Skeletal muscle tissue (tissue), 3 donors: ENCODE measurements at regions not wholly inside any gene's neighbourhood (a gene's known extent, or its start where the extent isn't known, plus 50 kb on each side); places are given as distances from the start of the nearest gene placed in this dataset.

Experiments used
- H3K27ac ChIP-seq: one replicate; pipeline ENCODE4 v1.7.0; 2013; ENCODE audit warnings: mild to moderate bottlenecking, low read depth, low read length, inconsistent platforms
- H3K27me3 ChIP-seq, 3 donors: one replicate each; pipeline ENCODE4 v1.7.0; 2013; ENCODE audit warnings: low read length in 3 of 3; ENCODE audit not compliant: control insufficient read depth in 3 of 3, insufficient read depth in 3 of 3
- H3K36me3 ChIP-seq, 3 donors: one replicate each; pipeline ENCODE4 v1.7.0; 2013; ENCODE audit warnings: low read length in 3 of 3; ENCODE audit not compliant: control insufficient read depth in 3 of 3, insufficient read depth in 3 of 3
- H3K4me1 ChIP-seq, 3 donors: one replicate each; pipeline ENCODE4 v1.7.0; 2013; ENCODE audit warnings: low read length in 3 of 3, mild to moderate bottlenecking in 3 of 3; ENCODE audit not compliant: control insufficient read depth in 3 of 3, insufficient read depth in 3 of 3
- H3K4me3 ChIP-seq, 3 donors: one replicate each; pipeline ENCODE4 v1.7.0; 2013; ENCODE audit warnings: low read length in 3 of 3
- H3K9ac ChIP-seq, 3 donors: one replicate each; pipeline ENCODE4 v1.7.0; 2013; ENCODE audit warnings: low read length in 3 of 3, mild to moderate bottlenecking in 3 of 3, moderate library complexity in 2 of 3, low read depth in 1 of 3
- H3K9me3 ChIP-seq, 3 donors: one replicate each; pipeline ENCODE4 v1.7.0; 2013; ENCODE audit warnings: low read length in 3 of 3; ENCODE audit not compliant: control insufficient read depth in 3 of 3
- donor health status: Osteomylitis.

DNA sequence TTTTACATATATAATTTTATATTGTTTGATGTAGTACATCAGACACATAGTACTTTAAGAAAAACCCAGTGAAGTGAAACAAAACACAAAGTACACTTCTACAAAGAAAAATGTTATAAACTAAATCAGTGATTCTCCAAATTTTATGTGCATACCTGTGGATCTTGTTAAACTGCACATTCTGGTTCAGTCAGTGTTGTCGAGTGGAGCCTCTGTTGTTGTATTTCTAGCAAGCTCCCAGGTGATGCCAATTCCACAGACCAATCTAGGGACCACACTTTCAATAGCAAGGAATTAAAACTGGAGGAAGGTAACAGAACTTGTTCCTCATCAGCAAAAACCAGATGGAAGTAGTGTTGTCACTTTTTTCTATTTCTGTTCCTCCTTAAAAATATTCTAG is 183.8 kb upstream of the CD180 start:
- H3K4me1 ChIP-seq = no peaks in the 10 kb centered on the region
- H3K27me3 ChIP-seq = no peaks in the 10 kb centered on the region
- no peak overlapping the region for H3K27ac ChIP-seq
- H3K9me3 ChIP-seq = no peaks in the 10 kb centered on the region
- H3K9ac ChIP-seq = no peak overlapping the region
- no peaks in the 10 kb centered on the region for H3K36me3 ChIP-seq
- no peak overlapping the region for H3K4me3 ChIP-seq

DNA sequence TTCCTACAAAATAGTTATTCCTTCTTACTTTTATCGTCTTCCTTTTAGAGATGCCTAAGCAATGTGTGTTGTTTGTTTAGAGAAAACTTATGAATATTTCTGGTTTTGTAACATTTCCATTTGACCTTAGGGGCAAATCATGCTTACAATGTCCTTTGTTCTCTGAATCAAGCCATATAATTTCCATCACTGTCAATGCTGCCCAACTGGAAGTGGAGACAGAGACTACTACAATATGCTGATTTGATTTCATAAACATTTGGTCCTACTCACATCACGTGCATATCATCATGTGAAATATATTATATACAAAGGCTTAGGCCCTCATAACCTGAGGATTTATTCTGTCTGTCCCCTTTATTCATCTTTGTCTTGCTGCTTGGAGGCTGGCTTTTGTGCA is 183.2 kb upstream of the CD180 start:
- Histone ChIP-seq H3K4me3 (no peak overlapping the region), H3K4me1 (no peaks in the 10 kb centered on the region), H3K36me3 (no peaks in the 10 kb centered on the region), H3K9me3 (no peaks in the 10 kb centered on the region), H3K9ac (no peak overlapping the region), H3K27ac (no peak overlapping the region), H3K27me3 (no peaks in the 10 kb centered on the region)

DNA sequence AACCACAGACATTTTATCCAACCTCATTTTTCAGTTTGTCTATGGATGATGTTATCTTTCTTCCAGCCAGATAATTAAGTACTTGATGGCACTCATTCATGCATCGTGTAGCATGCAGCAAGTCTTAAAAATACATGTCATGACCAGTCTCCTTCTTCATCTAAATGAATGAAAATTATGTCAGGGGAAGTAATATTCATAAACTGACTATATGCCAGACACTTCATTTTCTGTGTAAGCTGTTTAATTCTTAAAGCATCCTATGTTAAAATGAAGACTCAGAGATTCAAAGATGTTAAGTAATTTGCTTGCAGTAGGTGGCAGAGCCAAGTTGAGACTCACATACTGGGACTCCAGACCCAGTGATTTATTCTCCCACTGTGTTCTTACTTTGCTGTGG is 181.7 kb upstream of the CD180 start:
- H3K27ac ChIP-seq = no peak overlapping the region
- no peak overlapping the region for H3K9ac ChIP-seq
- H3K4me3 ChIP-seq = no peak overlapping the region
- no peaks in the 10 kb centered on the region for H3K9me3 ChIP-seq
- no peaks in the 10 kb centered on the region for H3K4me1 ChIP-seq
- no peaks in the 10 kb centered on the region for H3K27me3 ChIP-seq
- no peaks in the 10 kb centered on the region for H3K36me3 ChIP-seq

DNA sequence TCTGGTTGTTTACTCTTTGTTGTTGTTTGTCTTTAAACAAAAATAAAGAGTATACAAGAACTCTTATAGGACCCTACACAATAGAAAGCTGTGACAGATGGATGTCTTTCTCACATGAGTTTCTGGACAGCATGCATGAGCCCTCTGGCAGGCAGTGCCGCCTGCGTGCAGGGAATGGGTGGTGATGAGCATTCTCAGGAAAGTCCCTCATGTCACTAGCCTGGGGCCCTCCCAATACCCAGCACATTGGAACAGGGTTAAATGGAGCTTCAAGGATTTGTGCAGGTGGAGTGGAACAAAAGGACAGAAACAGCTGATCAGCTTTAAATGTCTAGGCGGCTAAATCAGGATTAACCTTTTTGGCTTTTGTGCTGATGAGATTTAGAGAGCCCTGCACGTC is 181.0 kb upstream of the CD180 start:
- no peaks in the 10 kb centered on the region for H3K36me3 ChIP-seq
- H3K9me3 ChIP-seq = no peaks in the 10 kb centered on the region
- H3K27me3 ChIP-seq = no peaks in the 10 kb centered on the region
- no peak overlapping the region for H3K4me3 ChIP-seq
- H3K9ac ChIP-seq = no peak overlapping the region
- H3K27ac ChIP-seq = no peak overlapping the region
- H3K4me1 ChIP-seq = no peaks in the 10 kb centered on the region

DNA sequence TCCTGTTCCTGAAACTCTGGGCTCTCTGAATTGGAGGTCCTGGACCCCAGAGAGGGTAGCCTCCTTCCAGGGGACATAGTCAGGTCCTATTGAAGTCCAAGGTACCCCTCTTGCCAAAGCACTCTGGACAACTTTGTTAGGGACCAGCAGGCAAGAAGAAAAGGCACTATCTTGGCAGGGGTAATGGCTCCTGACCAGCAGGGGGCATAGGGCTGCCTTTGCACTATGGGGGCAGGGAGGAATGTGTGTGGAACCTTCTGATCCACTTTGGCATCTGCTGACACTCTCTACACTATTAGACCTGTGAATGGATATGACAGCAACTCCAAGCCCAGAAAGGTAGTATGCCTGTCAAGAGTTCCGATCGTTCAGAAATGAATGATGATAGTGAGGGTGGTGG is 179.0 kb upstream of the CD180 start:
- Histone ChIP-seq H3K9me3 (no peaks in the 10 kb centered on the region), H3K4me3 (no peak overlapping the region), H3K9ac (no peak overlapping the region), H3K27ac (no peak overlapping the region), H3K4me1 (no peaks in the 10 kb centered on the region), H3K27me3 (no peaks in the 10 kb centered on the region), H3K36me3 (no peaks in the 10 kb centered on the region)

DNA sequence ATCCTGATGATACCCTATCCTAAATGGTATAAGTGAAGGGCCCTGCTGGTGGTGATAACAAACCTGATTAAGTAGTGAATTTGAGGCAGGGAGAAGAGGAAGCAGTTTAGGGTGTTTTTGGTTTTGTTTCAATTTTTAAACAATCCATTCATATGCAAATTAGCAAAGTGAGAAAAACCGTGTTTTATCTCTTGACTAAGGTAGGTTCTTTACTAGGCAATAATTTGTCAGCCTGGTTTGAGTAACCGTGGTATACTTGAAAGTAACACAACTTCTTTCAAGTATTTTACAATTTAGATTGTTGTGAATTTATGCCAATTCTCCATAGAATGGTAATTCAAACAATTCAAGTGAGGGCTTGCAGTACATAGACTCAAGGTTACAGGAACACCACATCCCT is 177.8 kb upstream of the CD180 start:
- Histone ChIP-seq H3K4me3 (no peak overlapping the region), H3K9me3 (no peaks in the 10 kb centered on the region), H3K4me1 (no peaks in the 10 kb centered on the region)

DNA sequence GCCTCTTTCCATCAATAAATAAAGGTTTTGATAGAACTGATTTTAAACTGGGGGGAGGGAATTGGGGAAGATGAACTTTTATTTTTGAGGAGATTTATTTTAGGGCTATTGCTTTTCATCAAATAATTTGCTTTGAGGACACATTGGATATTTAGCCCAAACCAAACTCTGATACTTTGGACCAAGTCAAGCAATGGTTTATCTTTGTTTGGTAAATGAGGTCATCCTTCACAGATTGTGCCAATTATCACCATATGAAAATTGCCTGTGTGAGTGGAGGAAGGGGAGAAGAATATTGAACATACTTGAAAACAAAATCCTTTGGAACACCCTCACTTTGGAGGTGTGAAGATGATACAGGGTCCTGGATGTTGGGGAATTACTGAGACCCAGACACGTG is 176.9 kb upstream of the CD180 start:
- H3K9ac ChIP-seq = no peak overlapping the region
- H3K36me3 ChIP-seq = no peaks in the 10 kb centered on the region
- H3K27me3 ChIP-seq = no peaks in the 10 kb centered on the region
- no peaks in the 10 kb centered on the region for H3K4me1 ChIP-seq
- H3K9me3 ChIP-seq = no peaks in the 10 kb centered on the region
- H3K27ac ChIP-seq = no peak overlapping the region
- no peak overlapping the region for H3K4me3 ChIP-seq

More for the DNA sequence above, 177.8 kb upstream of the CD180 start:
- Histone ChIP-seq H3K27ac (no peak overlapping the region), H3K27me3 (no peaks in the 10 kb centered on the region), H3K9ac (no peak overlapping the region), H3K36me3 (no peaks in the 10 kb centered on the region)

DNA sequence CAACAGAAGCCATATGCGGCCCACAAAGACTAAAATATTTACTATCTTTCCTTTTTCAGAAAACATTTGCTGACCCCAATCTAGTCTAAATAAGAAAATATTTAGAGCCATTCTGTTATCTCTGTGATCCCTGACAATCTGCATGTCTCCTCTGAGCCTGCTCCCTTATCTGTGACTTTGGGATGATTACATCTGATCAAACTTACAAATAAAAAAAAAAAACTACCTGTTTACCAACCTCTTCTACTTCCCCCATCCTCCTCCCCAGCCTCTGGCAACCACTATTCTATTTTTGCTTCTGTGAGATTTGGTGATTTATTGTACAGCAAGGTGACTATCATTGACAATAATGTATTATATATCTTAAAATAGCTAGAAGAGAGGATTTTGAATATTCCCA is 176.3 kb upstream of the CD180 start:
- Histone ChIP-seq H3K9ac (no peak overlapping the region), H3K9me3 (no peaks in the 10 kb centered on the region), H3K4me3 (no peak overlapping the region), H3K27me3 (no peaks in the 10 kb centered on the region), H3K36me3 (no peaks in the 10 kb centered on the region), H3K4me1 (no peaks in the 10 kb centered on the region), H3K27ac (no peak overlapping the region)

DNA sequence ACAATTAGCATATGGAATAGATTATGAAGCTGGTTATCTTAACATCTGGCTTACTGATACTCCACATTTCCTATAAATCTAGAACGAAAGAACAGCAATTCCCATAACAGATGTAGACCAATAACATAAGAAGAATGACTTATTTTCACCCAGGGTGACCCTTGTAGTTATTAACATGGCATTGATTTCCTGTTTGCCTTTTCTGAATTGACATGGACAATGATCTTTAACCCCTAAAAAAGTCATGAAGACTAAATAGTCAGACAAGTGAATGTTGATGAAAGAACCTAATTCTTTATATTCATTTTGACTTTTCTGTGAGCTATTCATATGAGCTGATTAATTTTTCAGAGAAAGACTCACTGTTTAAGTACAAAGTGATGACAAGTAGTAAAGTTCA is 175.3 kb upstream of the CD180 start:
- Histone ChIP-seq H3K4me1 (no peaks in the 10 kb centered on the region), H3K36me3 (no peaks in the 10 kb centered on the region), H3K4me3 (no peak overlapping the region), H3K27ac (no peak overlapping the region), H3K27me3 (no peaks in the 10 kb centered on the region), H3K9ac (no peak overlapping the region), H3K9me3 (no peaks in the 10 kb centered on the region)

DNA sequence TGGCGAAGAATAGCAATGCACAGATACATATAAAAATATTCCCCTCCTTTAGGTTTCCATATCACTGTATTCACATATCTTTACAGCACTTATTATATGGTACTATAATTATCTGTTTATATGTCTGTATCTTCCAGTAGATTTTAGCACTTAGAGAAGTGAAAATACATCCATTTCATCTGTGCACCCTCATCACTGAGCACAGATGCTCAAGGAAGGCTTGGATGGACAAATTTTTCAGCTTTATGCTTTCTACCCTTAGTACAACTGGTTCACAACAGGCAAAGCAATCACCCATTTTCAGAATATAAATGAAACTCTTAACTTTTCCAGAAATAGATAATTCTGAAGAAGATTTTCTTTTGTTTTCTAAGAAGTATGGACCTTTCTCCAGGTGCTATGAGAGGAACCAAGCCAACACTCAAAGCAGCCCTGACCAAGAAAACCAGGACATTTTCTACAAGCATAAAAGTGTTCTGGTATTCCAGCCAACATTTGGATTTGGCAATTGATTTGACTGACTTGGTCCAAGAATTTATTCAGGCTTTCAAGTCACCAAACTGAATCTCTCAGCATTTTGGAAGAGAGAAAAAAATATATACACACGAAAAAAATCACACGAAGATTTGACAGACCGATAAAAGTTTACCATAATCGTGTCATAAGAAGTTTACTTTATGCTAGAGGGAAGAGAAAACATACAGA is 170.2 kb upstream of the CD180 start:
- Histone ChIP-seq H3K4me1 (no peaks in the 10 kb centered on the region), H3K9ac (no peak overlapping the region)

DNA sequence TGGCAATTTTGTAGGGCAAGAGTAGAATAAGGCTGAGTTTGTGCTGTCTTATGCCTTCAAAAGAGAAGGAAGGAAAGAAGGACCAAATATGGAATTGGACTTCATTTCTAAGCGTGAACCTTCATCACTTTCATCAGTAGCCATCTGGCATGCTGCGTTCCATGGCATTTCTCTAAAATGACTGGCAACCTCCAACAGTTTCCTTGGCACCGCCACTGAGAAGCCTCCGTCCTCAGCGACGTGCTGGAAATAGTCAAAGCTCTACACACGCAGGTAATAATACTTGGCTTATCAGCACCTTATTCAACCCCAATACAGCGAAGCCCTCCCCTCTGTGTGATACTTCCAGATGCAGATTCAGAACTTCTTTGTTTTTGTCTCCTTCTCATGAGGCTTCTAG is 169.7 kb upstream of the CD180 start:
- Histone ChIP-seq H3K4me3 (no peak overlapping the region), H3K4me1 (no peaks in the 10 kb centered on the region), H3K27me3 (no peaks in the 10 kb centered on the region), H3K9me3 (no peaks in the 10 kb centered on the region), H3K27ac (no peak overlapping the region), H3K9ac (no peak overlapping the region), H3K36me3 (no peaks in the 10 kb centered on the region)

More for the DNA sequence above, 170.2 kb upstream of the CD180 start:
- Histone ChIP-seq H3K4me3 (no peak overlapping the region), H3K36me3 (no peaks in the 10 kb centered on the region), H3K27ac (no peak overlapping the region), H3K27me3 (no peaks in the 10 kb centered on the region), H3K9me3 (no peaks in the 10 kb centered on the region)
